Fibroblast of the aortic adventitia (primary cell): ENCODE measurements at regions not wholly inside any gene's neighbourhood (a gene's known extent, or its start where the extent isn't known, plus 50 kb on each side); places are given as distances from the start of the nearest gene placed in this dataset.

Experiments used
- DNase-seq: peaks from one replicate; pipeline ENCODE4 v3.0.0-alpha.2; 2010; ENCODE audit warnings: low read depth
- H3K4me3 ChIP-seq: 2 replicates; pipeline ENCODE4 v1.5.1; 2011; ENCODE audit warnings: low read depth, mild to moderate bottlenecking, control low read depth, low read length, moderate library complexity
- TF ChIP-seq, protein P1 (sequence below): IDR thresholded peaks from 2 replicates; pipeline ENCODE4 v1.5.1; 2011; ENCODE audit warnings: mild to moderate bottlenecking, low read length, control low read depth, inconsistent platforms; ENCODE audit not compliant: insufficient read depth

- H3K4me3 ChIP-seq = no peak overlapping the region
- DNase-seq = no peak
- TF ChIP-seq, protein P1, sequence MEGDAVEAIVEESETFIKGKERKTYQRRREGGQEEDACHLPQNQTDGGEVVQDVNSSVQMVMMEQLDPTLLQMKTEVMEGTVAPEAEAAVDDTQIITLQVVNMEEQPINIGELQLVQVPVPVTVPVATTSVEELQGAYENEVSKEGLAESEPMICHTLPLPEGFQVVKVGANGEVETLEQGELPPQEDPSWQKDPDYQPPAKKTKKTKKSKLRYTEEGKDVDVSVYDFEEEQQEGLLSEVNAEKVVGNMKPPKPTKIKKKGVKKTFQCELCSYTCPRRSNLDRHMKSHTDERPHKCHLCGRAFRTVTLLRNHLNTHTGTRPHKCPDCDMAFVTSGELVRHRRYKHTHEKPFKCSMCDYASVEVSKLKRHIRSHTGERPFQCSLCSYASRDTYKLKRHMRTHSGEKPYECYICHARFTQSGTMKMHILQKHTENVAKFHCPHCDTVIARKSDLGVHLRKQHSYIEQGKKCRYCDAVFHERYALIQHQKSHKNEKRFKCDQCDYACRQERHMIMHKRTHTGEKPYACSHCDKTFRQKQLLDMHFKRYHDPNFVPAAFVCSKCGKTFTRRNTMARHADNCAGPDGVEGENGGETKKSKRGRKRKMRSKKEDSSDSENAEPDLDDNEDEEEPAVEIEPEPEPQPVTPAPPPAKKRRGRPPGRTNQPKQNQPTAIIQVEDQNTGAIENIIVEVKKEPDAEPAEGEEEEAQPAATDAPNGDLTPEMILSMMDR = no peak
Observed at GRCh38 chr18:5630900-5631413, 87.2 kb upstream of the EPB41L3 start.

GRCh38 chr18:5630057-5630899 lies 86.5 kb upstream of the EPB41L3 start:
- TF ChIP-seq, protein P1 = no peak
- peak; percentile 25 for DNase-seq
- peak overlapping the region; percentile 62 for H3K4me3 ChIP-seq

GRCh38 chr18:5628512-5629255 lies 84.9 kb upstream of the EPB41L3 start:
- DNase-seq = peak; percentile 11
- H3K4me3 ChIP-seq = peak overlapping the region; percentile 62
- TF ChIP-seq, protein P1 = no peak

GRCh38 chr18:5627776-5628511 lies 84.1 kb upstream of the EPB41L3 start:
- TF ChIP-seq, protein P1 = no peak
- no peak for DNase-seq
- peak overlapping the region; percentile 62 for H3K4me3 ChIP-seq

- TF ChIP-seq, protein P1 = no peak
- DNase-seq = no peak
- H3K4me3 ChIP-seq = no peak overlapping the region
Observed at GRCh38 chr18:5626130-5626880, 82.5 kb upstream of the EPB41L3 start.

DNA sequence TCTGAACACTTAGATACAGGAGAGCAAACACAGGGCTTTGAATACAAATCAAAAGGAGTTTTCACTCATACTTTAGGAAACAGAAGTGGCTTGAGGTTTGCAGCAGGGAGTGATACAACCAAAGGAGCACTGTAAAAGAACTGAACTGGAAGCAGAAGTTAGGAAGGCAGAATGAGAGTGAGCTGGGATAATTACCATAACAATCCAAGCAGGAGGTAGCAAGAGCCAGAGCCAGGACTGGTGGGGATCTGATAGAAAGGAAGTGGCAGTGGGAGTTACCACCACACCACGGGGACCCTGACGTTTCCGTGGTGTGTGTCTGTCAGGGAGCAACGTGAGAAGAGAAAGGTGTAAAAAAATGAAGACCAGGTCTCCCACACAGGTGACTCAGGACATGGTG lies 81.3 kb upstream of the EPB41L3 start:
- DNase-seq = no peak
- TF ChIP-seq, protein P1 = no peak
- no peak overlapping the region for H3K4me3 ChIP-seq
